ENCODE measurements at regions not wholly inside any gene's neighbourhood (a gene's known extent, or its start where the extent isn't known, plus 50 kb on each side); places are given as distances from the start of the nearest gene placed in this dataset.

DNA sequence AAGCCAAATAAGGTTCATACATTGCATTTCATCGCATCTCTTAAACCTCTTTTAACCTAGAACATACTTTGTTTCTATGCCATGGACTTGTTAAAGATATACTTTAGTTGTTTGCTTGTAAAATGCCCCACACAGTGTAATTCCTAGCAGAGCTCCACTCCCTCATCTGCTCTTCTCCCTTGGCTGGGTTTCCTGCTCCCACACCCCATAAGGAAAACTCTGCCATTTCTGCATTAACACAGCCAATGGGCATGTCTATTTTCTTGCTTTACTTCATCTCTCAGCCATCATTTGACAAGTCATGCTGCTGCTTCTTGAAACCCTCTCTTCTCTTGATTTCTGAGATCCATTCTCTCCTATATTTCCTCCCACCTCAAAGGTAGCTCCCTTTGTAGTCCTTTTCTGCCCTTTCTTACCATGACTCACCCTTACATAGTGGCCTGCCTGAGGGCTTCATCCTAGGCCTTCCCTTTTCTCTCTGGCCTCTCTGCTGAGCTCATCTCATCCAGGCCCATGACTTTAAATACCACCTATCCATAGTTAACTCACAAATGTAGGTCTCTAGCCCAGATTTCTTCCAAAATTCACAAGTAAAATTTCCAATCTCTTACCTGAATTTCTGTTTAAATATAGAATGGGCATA lies 471.4 kb downstream of the ADRA2A start:
- TF ChIP-seq TCF12 (IDR thresholded peaks at IDR 0.05; ENCODE audit: low read depth, low read length) (no peak), KDM1A (IDR thresholded peaks at IDR 0.05; ENCODE audit: borderline replicate concordance) (no peak), ZNF384 (IDR thresholded peaks at IDR 0.05; ENCODE audit: borderline replicate concordance, low read depth, low read length) (no peak), EZH2 (IDR thresholded peaks at IDR 0.05; ENCODE audit: borderline replicate concordance, control insufficient read depth, low read depth, low read length) (no peak), TCF7 (IDR thresholded peaks at IDR 0.05; ENCODE audit: borderline replicate concordance) (no peak), JUND (IDR thresholded peaks at IDR 0.05; ENCODE audit: low read depth, low read length) (no peak)
- TF ChIP-seq, protein P1, sequence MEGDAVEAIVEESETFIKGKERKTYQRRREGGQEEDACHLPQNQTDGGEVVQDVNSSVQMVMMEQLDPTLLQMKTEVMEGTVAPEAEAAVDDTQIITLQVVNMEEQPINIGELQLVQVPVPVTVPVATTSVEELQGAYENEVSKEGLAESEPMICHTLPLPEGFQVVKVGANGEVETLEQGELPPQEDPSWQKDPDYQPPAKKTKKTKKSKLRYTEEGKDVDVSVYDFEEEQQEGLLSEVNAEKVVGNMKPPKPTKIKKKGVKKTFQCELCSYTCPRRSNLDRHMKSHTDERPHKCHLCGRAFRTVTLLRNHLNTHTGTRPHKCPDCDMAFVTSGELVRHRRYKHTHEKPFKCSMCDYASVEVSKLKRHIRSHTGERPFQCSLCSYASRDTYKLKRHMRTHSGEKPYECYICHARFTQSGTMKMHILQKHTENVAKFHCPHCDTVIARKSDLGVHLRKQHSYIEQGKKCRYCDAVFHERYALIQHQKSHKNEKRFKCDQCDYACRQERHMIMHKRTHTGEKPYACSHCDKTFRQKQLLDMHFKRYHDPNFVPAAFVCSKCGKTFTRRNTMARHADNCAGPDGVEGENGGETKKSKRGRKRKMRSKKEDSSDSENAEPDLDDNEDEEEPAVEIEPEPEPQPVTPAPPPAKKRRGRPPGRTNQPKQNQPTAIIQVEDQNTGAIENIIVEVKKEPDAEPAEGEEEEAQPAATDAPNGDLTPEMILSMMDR (IDR thresholded peaks at IDR 0.05 in 2 of 3, conservative IDR thresholded peaks at IDR 0.05 in 1 of 3; ENCODE audit: control insufficient read depth in 2 of 3, extremely low read depth in 1 of 3, insufficient read depth in 1 of 3, low read depth in 3 of 3, low read length in 3 of 3): no peak
